Left ventricle myocardium inferior (tissue), 1 donor: ENCODE measurements at regions not wholly inside any gene's neighbourhood (a gene's known extent, or its start where the extent isn't known, plus 50 kb on each side); places are given as distances from the start of the nearest gene placed in this dataset.
A peak's percentile ranks its signal among the peaks of the same experiment; 100 is the strongest.

Source experiments
- DNase-seq: peaks from one replicate; pipeline ENCODE4 v3.0.0-alpha.2; 2020
- H3K27ac ChIP-seq: fragments of 200-600 bp; replicated peaks from 2 replicates; pipeline ENCODE4 v1.8.0; 2021
- H3K27me3 ChIP-seq: fragments of 200-600 bp; 2 replicates; pipeline ENCODE4 v1.8.0; 2021; ENCODE audit warnings: low read depth
- H3K36me3 ChIP-seq: fragments of 200-600 bp; 2 replicates; pipeline ENCODE4 v1.8.0; 2021
- H3K4me1 ChIP-seq: fragments of 200-600 bp; 2 replicates; pipeline ENCODE4 v1.8.0; 2021
- H3K4me3 ChIP-seq: fragments of 200-600 bp; 2 replicates; pipeline ENCODE4 v1.8.0; 2021; ENCODE audit warnings: mild to moderate bottlenecking, moderate library complexity
- H3K9me3 ChIP-seq: fragments of 200-600 bp; replicated peaks from 2 replicates; pipeline ENCODE4 v1.8.0; 2021
- intact Hi-C: fragments of 100-400 bp; cut with micrococcal nuclease; formaldehyde crosslinking; loops from one replicate; pipeline ENCODE4 v1.11.0; 2022
- TF ChIP-seq, protein P1 (sequence below): fragments of 200-600 bp; IDR thresholded peaks from 2 replicates; pipeline ENCODE4 v1.8.0; 2021; ENCODE audit warnings: antibody characterized with exemption, mild to moderate bottlenecking, borderline replicate concordance
- donor health status: DM: no; HTN: yes; CAD: no; lungs with severe emphysema.

DNA sequence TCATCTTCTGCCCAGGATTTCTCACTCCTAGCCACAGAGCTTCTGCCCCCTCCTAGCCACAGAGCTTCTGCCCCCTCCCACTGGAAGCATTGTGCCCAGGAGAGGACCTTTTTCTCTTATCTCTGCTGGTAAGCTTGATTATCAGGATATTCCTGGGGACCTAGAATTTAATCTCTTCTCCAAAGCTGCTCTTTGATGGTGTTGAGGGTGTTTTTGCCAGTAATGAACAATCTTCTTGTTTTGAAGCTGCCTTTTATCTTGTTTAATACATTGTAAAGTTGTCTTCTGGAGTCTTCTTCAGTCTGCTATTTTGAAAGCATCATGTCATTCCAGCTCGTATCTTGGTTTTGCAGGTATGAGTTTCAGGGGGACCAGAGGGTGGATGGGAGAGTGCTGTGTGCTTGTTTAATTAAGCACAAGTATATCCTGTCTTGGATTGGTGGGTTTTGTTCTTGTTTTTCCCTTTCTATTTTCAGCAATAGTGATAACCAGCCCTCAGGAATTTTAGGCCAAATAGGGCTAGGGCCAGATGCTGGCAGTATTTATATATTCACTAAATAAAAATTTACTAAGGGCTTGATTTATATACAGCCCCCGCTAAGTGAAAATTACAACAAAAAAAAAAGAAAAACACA is 214.0 kb upstream of the DMRT1 start:
- H3K4me3 ChIP-seq = peak overlapping the region; percentile 37
- no peaks in the 10 kb centered on the region for H3K27me3 ChIP-seq
- H3K27ac ChIP-seq = peak overlapping the region; percentile 56
- TF ChIP-seq, protein P1, sequence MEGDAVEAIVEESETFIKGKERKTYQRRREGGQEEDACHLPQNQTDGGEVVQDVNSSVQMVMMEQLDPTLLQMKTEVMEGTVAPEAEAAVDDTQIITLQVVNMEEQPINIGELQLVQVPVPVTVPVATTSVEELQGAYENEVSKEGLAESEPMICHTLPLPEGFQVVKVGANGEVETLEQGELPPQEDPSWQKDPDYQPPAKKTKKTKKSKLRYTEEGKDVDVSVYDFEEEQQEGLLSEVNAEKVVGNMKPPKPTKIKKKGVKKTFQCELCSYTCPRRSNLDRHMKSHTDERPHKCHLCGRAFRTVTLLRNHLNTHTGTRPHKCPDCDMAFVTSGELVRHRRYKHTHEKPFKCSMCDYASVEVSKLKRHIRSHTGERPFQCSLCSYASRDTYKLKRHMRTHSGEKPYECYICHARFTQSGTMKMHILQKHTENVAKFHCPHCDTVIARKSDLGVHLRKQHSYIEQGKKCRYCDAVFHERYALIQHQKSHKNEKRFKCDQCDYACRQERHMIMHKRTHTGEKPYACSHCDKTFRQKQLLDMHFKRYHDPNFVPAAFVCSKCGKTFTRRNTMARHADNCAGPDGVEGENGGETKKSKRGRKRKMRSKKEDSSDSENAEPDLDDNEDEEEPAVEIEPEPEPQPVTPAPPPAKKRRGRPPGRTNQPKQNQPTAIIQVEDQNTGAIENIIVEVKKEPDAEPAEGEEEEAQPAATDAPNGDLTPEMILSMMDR = no peak
- intact Hi-C loops = loop anchor here (5.0 kb wide), 1 partner anchor 65 kb away; no protein-coding TSS in a partner anchor
- no peaks in the 10 kb centered on the region for H3K36me3 ChIP-seq
- no peak for DNase-seq
- no peaks in the 10 kb centered on the region for H3K9me3 ChIP-seq
- H3K4me1 ChIP-seq = peaks cover 84% of the 10 kb centered on the region

DNA sequence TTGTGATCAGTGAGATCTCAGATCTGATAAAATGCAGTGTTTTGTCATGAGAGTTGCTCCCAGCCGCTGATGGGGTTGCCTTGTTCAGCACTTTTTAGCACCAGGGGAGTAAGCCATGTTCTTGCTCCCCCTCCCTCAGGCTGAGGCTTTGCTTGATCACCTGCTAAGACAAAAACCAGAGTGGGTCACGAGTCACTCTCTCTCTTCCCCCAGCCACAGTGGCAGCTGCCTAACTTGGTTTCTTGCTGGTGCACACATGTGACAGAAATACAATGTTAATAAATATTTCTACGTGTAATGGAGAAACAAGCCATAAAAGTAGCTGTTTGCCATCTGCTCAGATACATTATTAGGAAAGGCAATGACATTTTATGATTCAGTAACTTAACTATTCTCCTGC is 212.4 kb upstream of the DMRT1 start:
- Histone ChIP-seq H3K4me1 (peaks cover 81% of the 10 kb centered on the region), H3K4me3 (no peak overlapping the region), H3K36me3 (no peaks in the 10 kb centered on the region), H3K27me3 (no peaks in the 10 kb centered on the region), H3K9me3 (peaks cover 7% of the 10 kb centered on the region), H3K27ac (peak overlapping the region; percentile 56)
- intact Hi-C loops = loop anchor here (5.0 kb wide), 1 partner anchor 63 kb away; no protein-coding TSS in a partner anchor
- TF ChIP-seq, protein P1 = no peak
- no peak for DNase-seq

DNA sequence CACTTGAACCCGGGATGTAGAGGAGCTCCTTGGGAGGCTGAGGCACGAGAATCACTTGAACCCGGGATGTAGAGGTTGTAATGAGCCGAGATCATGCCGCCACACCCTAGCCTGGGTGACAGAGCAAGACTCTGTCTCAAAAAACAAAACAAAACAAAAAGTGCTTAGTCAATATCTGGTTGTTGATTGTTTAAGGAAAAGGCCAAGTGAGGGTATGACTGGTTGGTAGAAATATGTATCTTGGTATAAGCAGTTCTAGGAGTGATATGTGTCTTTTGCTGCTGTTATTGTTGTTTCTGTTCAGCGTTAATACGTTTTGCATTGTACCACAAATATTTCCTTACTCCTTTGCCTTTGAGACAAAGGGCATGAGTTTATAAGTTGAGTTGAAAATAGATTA is 210.7 kb upstream of the DMRT1 start:
- Histone ChIP-seq H3K27ac (no peak overlapping the region), H3K27me3 (no peaks in the 10 kb centered on the region), H3K4me1 (peaks cover 76% of the 10 kb centered on the region), H3K9me3 (peaks cover 8% of the 10 kb centered on the region), H3K4me3 (no peak overlapping the region), H3K36me3 (no peaks in the 10 kb centered on the region)
- TF ChIP-seq, protein P1 = no peak
- intact Hi-C loops = no loop called here
- DNase-seq = no peak

DNA sequence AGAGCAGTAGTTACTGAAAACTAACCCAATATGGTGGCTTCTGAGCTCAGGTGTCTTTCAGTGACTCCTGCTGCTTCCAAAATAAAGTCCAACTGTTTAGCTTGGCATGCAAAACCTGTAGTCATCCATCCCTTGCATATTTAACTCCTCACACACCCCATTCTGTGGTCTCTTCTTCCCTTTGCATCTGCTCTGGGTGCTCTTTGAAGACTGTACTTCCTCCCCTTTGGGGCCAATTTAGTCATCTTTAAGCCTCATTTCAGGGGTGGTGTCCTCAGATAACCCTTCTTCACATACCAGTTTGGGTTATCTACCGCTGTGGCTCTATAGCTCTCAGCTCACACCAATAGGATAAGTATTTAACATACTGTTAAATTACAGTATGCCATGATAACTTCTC is 209.9 kb upstream of the DMRT1 start:
- no peaks in the 10 kb centered on the region for H3K36me3 ChIP-seq
- peaks cover 70% of the 10 kb centered on the region for H3K4me1 ChIP-seq
- H3K9me3 ChIP-seq = peaks cover 8% of the 10 kb centered on the region
- H3K27ac ChIP-seq = peak overlapping the region; percentile 30
- TF ChIP-seq, protein P1 = no peak
- no peaks in the 10 kb centered on the region for H3K27me3 ChIP-seq
- no peak for DNase-seq
- H3K4me3 ChIP-seq = no peak overlapping the region
- intact Hi-C loops = no loop called here

DNA sequence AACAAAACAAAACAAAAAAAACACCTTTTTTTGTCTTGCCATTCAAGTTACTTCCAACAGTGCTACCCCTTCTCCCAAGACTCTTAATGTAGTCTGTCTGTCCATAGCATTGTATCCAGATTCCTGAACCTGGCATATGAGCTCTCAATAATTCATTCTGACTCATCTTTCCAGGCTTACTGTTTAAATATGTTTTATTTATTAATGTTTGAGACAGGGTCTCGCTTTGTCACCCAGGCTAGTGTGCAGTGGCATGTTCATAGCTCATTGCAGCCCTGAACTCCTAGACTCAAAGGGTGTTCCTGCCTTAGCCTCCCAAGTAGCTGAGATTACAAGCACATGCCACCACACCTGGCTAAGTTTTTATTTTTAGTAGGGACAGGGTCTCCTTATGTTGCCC is 208.0 kb upstream of the DMRT1 start:
- Histone ChIP-seq H3K4me1 (peaks cover 63% of the 10 kb centered on the region), H3K9me3 (peaks cover 8% of the 10 kb centered on the region), H3K27me3 (no peaks in the 10 kb centered on the region), H3K27ac (no peak overlapping the region), H3K36me3 (no peaks in the 10 kb centered on the region), H3K4me3 (no peak overlapping the region)
- TF ChIP-seq, protein P1 = no peak
- DNase-seq = no peak
- intact Hi-C loops = no loop called here
